Mesenchymal stem cell (in vitro differentiated cells and primary cell): ENCODE measurements at regions not wholly inside any gene's neighbourhood (a gene's known extent, or its start where the extent isn't known, plus 50 kb on each side); places are given as distances from the start of the nearest gene placed in this dataset.

Source experiments
- DNase-seq: peaks from one replicate; pipeline ENCODE4 v3.0.0-alpha.2; 2013
- H2AFZ ChIP-seq: one replicate; pipeline ENCODE4 v1.6.1; 2013; ENCODE audit warnings: low read depth, mild to moderate bottlenecking, control low read depth, inconsistent platforms, low read length, moderate library complexity
- H2AK5ac ChIP-seq: 2 replicates; pipeline ENCODE4 v1.6.1; 2013; ENCODE audit warnings: low read length, moderate library complexity, mild to moderate bottlenecking, inconsistent platforms; ENCODE audit not compliant: severe bottlenecking
- H2BK120ac ChIP-seq: one replicate; pipeline ENCODE4 v1.6.1; 2013; ENCODE audit warnings: low read depth, mild to moderate bottlenecking, inconsistent platforms, low read length, moderate library complexity
- H2BK12ac ChIP-seq, 2 experiments: one replicate each; pipeline ENCODE4 v1.6.1; 2013; ENCODE audit warnings: inconsistent platforms in 2 of 2, low read length in 2 of 2, mild to moderate bottlenecking in 2 of 2, moderate library complexity in 2 of 2, control low read depth in 1 of 2
- H2BK15ac ChIP-seq: one replicate; pipeline ENCODE4 v1.6.1; 2013; ENCODE audit warnings: mild to moderate bottlenecking, low read depth, inconsistent platforms; ENCODE audit not compliant: poor library complexity, severe bottlenecking
- H2BK5ac ChIP-seq: 2 replicates; pipeline ENCODE4 v1.6.1; 2013; ENCODE audit warnings: low read depth, mild to moderate bottlenecking, low read length, control low read depth, inconsistent platforms; ENCODE audit not compliant: poor library complexity, severe bottlenecking
- H3K14ac ChIP-seq, 2 experiments: one replicate each; pipeline ENCODE4 v1.6.1; 2013; ENCODE audit warnings: inconsistent platforms in 2 of 2, low read length in 2 of 2, control low read depth in 1 of 2, mild to moderate bottlenecking in 1 of 2, moderate library complexity in 1 of 2
- H3K18ac ChIP-seq, 2 experiments: one replicate each; pipeline ENCODE4 v1.6.1; 2013; ENCODE audit warnings: inconsistent platforms in 2 of 2, low read length in 2 of 2, control low read depth in 1 of 2, low read depth in 1 of 2, mild to moderate bottlenecking in 1 of 2
- H3K23ac ChIP-seq, 2 experiments: one replicate each; pipeline ENCODE4 v1.6.1; 2013; ENCODE audit warnings: inconsistent platforms in 2 of 2, low read length in 2 of 2, mild to moderate bottlenecking in 2 of 2, moderate library complexity in 2 of 2, control low read depth in 1 of 2
- H3K27ac ChIP-seq: 2 replicates; pipeline ENCODE4 v1.5.1; 2013; ENCODE audit warnings: mild to moderate bottlenecking, moderate library complexity, low read length, control low read depth, inconsistent platforms; ENCODE audit not compliant: poor library complexity, severe bottlenecking
- H3K27me3 ChIP-seq, 2 experiments: 2 replicates each; pipeline versions ENCODE4 v1.6.1 to v1.7.0; 2013; ENCODE audit warnings: low read length in 2 of 2, mild to moderate bottlenecking in 2 of 2, moderate library complexity in 2 of 2, control low read depth in 1 of 2, inconsistent platforms in 1 of 2; ENCODE audit not compliant: control insufficient read depth in 1 of 2, insufficient read depth in 1 of 2
- H3K36me3 ChIP-seq, 2 experiments: 2 replicates each; pipeline versions ENCODE4 v1.6.1 to v1.7.0; 2013; ENCODE audit warnings: low read length in 2 of 2, control low read depth in 1 of 2, inconsistent platforms in 1 of 2, low read depth in 1 of 2, mild to moderate bottlenecking in 1 of 2; ENCODE audit not compliant: insufficient read depth in 2 of 2, control insufficient read depth in 1 of 2
- H3K4ac ChIP-seq, 2 experiments: one replicate each; pipeline ENCODE4 v1.6.1; 2013; ENCODE audit warnings: inconsistent platforms in 2 of 2, low read length in 2 of 2, mild to moderate bottlenecking in 2 of 2, moderate library complexity in 2 of 2, control low read depth in 1 of 2, low read depth in 1 of 2
- H3K4me1 ChIP-seq: 2 replicates; pipeline ENCODE4 v1.6.1; 2013; ENCODE audit warnings: low read depth, low read length, control low read depth; ENCODE audit not compliant: control insufficient read depth, insufficient read depth
- H3K4me2 ChIP-seq: 2 replicates; pipeline ENCODE4 v1.6.1; 2013; ENCODE audit warnings: low read length, mild to moderate bottlenecking, inconsistent platforms; ENCODE audit not compliant: poor library complexity, severe bottlenecking
- H3K4me3 ChIP-seq, 2 experiments: 2 replicates each; pipeline versions ENCODE4 v1.5.1 to v1.7.0; 2013; ENCODE audit warnings: low read length in 2 of 2, mild to moderate bottlenecking in 2 of 2, control low read depth in 1 of 2, low read depth in 1 of 2; ENCODE audit not compliant: insufficient read depth in 1 of 2
- H3K79me1 ChIP-seq: replicated peaks from 2 replicates; pipeline ENCODE4 v1.6.1; 2013; ENCODE audit warnings: mild to moderate bottlenecking, control low read depth, low read length, inconsistent platforms; ENCODE audit not compliant: poor library complexity, severe bottlenecking
- H3K9ac ChIP-seq: 2 replicates; pipeline ENCODE4 v1.7.0; 2013; ENCODE audit warnings: mild to moderate bottlenecking, low read length, moderate library complexity
- H3K9me3 ChIP-seq: 2 replicates; pipeline ENCODE4 v1.7.0; 2013; ENCODE audit warnings: mild to moderate bottlenecking, low read length; ENCODE audit not compliant: control insufficient read depth
- H4K8ac ChIP-seq: one replicate; pipeline ENCODE4 v1.6.1; 2013; ENCODE audit warnings: inconsistent platforms, mild to moderate bottlenecking, low read length, moderate library complexity
- H4K91ac ChIP-seq: one replicate; pipeline ENCODE4 v1.6.1; 2013; ENCODE audit warnings: mild to moderate bottlenecking, low read length, inconsistent platforms
- WGBS: methylation state at CpG from one replicate; pipeline ENCODE4 v1.1.7; 2013; ENCODE audit warnings: mixed read lengths; 5-methylcytosine and 5-hydroxymethylcytosine counted together

GRCh38 chr4:20616848-20617247, 83.4 kb upstream of the PACRGL start:
- Histone ChIP-seq H3K18ac (no peak overlapping the region), H2BK120ac (no peak overlapping the region), H2BK15ac (no peak overlapping the region), H3K36me3 (peaks cover 8 to 69% of the 10 kb centered on the region in 2 experiments), H2BK5ac (no peak overlapping the region), H4K91ac (peak overlapping the region; percentile 34), H3K9me3 (no peaks in the 10 kb centered on the region), H3K23ac (no peak overlapping the region), H3K4me2 (no peak overlapping the region), H2AK5ac (no peak overlapping the region), H3K4ac (no peak overlapping the region), H3K4me3 (no peak overlapping the region), H3K14ac (no peak overlapping the region), H3K79me1 (no peaks in the 10 kb centered on the region), H3K27ac (no peak overlapping the region), H3K27me3 (no peaks in the 10 kb centered on the region), H4K8ac (no peak overlapping the region), H2AFZ (no peak overlapping the region), H3K4me1 (peaks cover 6% of the 10 kb centered on the region), H2BK12ac (no peak overlapping the region), H3K9ac (no peak overlapping the region)
- no peak for DNase-seq
- WGBS = 96% methylated on average over 8 of the region's 8 CpGs

- no peaks in the 10 kb centered on the region for H3K27me3 ChIP-seq
- no peak overlapping the region for H3K18ac ChIP-seq
- WGBS = 62% methylated on average over 7 of the region's 10 CpGs
Observed at GRCh38 chr4:20617678-20618396, 82.4 kb upstream of the PACRGL start.

GRCh38 chr4:20618731-20619130, 81.5 kb upstream of the PACRGL start:
- Histone ChIP-seq H2BK5ac (no peak overlapping the region), H2BK15ac (no peak overlapping the region), H3K9ac (no peak overlapping the region), H3K27ac (no peak overlapping the region), H3K27me3 (no peaks in the 10 kb centered on the region), H3K4ac (no peak overlapping the region), H3K9me3 (no peaks in the 10 kb centered on the region), H3K18ac (no peak overlapping the region), H2BK12ac (no peak overlapping the region), H3K23ac (no peak overlapping the region), H3K14ac (peak overlapping the region in 1 of 2 experiments; percentile 72), H3K36me3 (peaks cover 8 to 59% of the 10 kb centered on the region in 2 experiments), H2AFZ (no peak overlapping the region), H3K4me2 (no peak overlapping the region), H3K79me1 (no peaks in the 10 kb centered on the region), H3K4me3 (no peak overlapping the region), H2BK120ac (no peak overlapping the region), H3K4me1 (peaks cover 6% of the 10 kb centered on the region), H4K91ac (no peak overlapping the region), H2AK5ac (no peak overlapping the region), H4K8ac (no peak overlapping the region)
- DNase-seq = no peak
- WGBS = 84% methylated on average over 10 of the region's 12 CpGs

More at GRCh38 chr4:20617678-20618396, 82.4 kb upstream of the PACRGL start:
- Histone ChIP-seq H3K4me3 (no peak overlapping the region), H2BK120ac (no peak overlapping the region), H3K9me3 (no peaks in the 10 kb centered on the region), H2AK5ac (no peak overlapping the region), H3K4me1 (peaks cover 6% of the 10 kb centered on the region), H3K27ac (no peak overlapping the region), H3K9ac (peak overlapping the region; percentile 28), H2AFZ (no peak overlapping the region), H2BK12ac (no peak overlapping the region), H3K4ac (no peak overlapping the region), H2BK15ac (no peak overlapping the region), H4K8ac (no peak overlapping the region), H3K23ac (no peak overlapping the region), H2BK5ac (no peak overlapping the region), H3K79me1 (no peaks in the 10 kb centered on the region), H3K36me3 (peaks cover 8 to 64% of the 10 kb centered on the region in 2 experiments), H4K91ac (no peak overlapping the region), H3K14ac (no peak overlapping the region), H3K4me2 (no peak overlapping the region)
- no peak for DNase-seq

- H4K91ac ChIP-seq = no peak overlapping the region
- H2BK12ac ChIP-seq = no peak overlapping the region
- H3K14ac ChIP-seq = no peak overlapping the region
- no peaks in the 10 kb centered on the region for H3K79me1 ChIP-seq
- H2BK15ac ChIP-seq = no peak overlapping the region
- no peak overlapping the region for H2BK120ac ChIP-seq
- no peak overlapping the region for H3K18ac ChIP-seq
- DNase-seq = no peak
- H3K9me3 ChIP-seq = no peaks in the 10 kb centered on the region
- no peak overlapping the region for H3K4ac ChIP-seq
- H3K4me2 ChIP-seq = no peak overlapping the region
- peaks cover 3% of the 10 kb centered on the region for H3K4me1 ChIP-seq
- no CpG with 5 or more reads among the region's 1 CpG for WGBS
- H3K36me3 ChIP-seq = peaks cover 8 to 37% of the 10 kb centered on the region in 2 experiments
- no peak overlapping the region for H4K8ac ChIP-seq
- H3K4me3 ChIP-seq = no peak overlapping the region
- H2BK5ac ChIP-seq = no peak overlapping the region
- peak overlapping the region; percentile 19 for H3K9ac ChIP-seq
- no peak overlapping the region for H3K23ac ChIP-seq
- H2AFZ ChIP-seq = no peak overlapping the region
- H3K27me3 ChIP-seq = no peaks in the 10 kb centered on the region
- H3K27ac ChIP-seq = no peak overlapping the region
- H2AK5ac ChIP-seq = no peak overlapping the region
Observed at GRCh38 chr4:20621476-20621875, 78.8 kb upstream of the PACRGL start.
